ENCODE measurements at regions not wholly inside any gene's neighbourhood (a gene's known extent, or its start where the extent isn't known, plus 50 kb on each side); places are given as distances from the start of the nearest gene placed in this dataset.

DNA sequence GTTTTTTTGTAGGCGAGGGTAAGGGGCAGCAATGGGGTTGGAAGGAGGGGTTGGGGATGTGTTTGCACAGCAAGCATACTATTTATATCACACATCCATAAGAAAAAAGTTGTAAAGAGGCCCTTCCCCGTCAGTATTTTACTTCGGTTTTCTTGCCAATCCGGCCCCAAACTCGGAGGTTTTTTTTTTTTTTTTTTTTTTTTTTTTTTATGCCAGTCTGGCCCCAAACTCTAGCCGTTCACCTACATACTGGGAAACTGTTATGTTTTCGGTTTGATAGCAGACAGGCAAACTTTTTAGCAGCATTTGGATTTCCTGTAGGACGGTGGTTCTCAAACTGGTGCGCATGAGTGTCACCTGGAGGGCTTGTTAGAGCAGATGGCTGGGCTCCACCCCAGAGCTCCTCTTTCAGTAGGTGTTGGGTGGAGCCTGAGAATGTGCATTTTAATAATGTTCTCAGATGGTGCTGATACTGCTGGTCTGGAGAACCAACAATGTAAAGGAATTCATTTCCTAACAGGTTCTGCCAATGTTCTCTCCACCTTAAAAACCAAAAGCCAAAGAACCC lies 76.5 kb upstream of the ZBED5 start:
- H3K36me3 Mint-ChIP-seq (ENCODE audit: low read depth) = no peaks in the 10 kb centered on the region
- peak overlapping the region; percentile 65 for H3K4me3 Mint-ChIP-seq
- ATAC-seq (no peak), DNase-seq (no peak)
- ChIA-PET POLR2A (interaction anchor here (1.0 to 1.5 kb wide), 3 partner anchors 76 to 141 kb away, joined by 3 to 4 read pairs (median 4); partner anchors contain the start of gene EIF4G2), CTCF (interaction anchor here (0.5 to 3.3 kb wide), 42 partner anchors 8 to 1965 kb away, joined by 3 to 51 read pairs (median 4); partner anchors contain the start of gene EIF4G2)
- H3K9me3 Mint-ChIP-seq (ENCODE audit: low read depth) = no peaks in the 10 kb centered on the region
- peaks cover 24% of the 10 kb centered on the region for H3K27me3 Mint-ChIP-seq
- peaks cover 9% of the 10 kb centered on the region for H3K4me1 Mint-ChIP-seq
- intact Hi-C loops (cut with DNase I, micrococcal nuclease) = loop anchor here in 1 of 2 experiments (5.0 to 10.0 kb wide), 3 partner anchors 223 to 1350 kb away; partner anchors contain the start of gene GALNT18
- H3K27ac Mint-ChIP-seq = no peak overlapping the region

GRCh38 chr11:10933455-10934292 lies 75.8 kb upstream of the ZBED5 start:
- POLR2A ChIA-PET = interaction anchor here (0.6 to 1.5 kb wide), 4 partner anchors 75 to 141 kb away, joined by 3 to 4 read pairs (median 4); partner anchors contain the start of gene EIF4G2
- Mint-ChIP-seq H3K9me3 (ENCODE audit: low read depth) (no peaks in the 10 kb centered on the region), H3K4me3 (peak overlapping the region; percentile 65), H3K27ac (peak overlapping the region; percentile 16), H3K27me3 (peaks cover 27% of the 10 kb centered on the region), H3K36me3 (ENCODE audit: low read depth) (no peaks in the 10 kb centered on the region), H3K4me1 (peaks cover 9% of the 10 kb centered on the region)
- intact Hi-C loops (cut with DNase I, micrococcal nuclease) = loop anchor here (1.0 to 10.0 kb wide), 8 partner anchors 89 to 1351 kb away; partner anchors contain the start of gene GALNT18 (in 1 of the 2)
- CTCF ChIA-PET = interaction anchor here (0.5 to 3.3 kb wide), 41 partner anchors 9 to 1915 kb away, joined by 3 to 51 read pairs (median 4); partner anchors contain the start of gene EIF4G2
- ATAC-seq = peak; percentile 91
- peak; percentile 91 for DNase-seq

DNA sequence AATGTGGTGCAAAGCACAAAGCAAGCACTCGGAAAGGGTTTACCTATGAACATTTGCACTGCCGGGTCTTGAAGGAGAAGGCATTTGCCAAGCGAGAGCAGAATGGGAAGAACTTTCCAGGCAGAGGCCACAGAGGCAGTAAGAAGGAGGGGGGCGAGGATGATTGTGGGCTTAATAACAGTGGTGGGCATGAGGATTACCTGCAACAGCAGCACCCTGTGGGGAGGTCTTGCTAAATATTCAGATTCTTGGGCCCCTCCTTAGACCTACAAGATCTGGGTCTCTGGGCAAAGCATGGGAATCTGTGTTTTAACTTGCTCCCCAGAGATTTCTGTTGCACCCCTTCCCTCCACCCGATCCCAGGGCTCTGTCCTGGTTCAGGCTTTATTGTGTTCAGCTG lies 75.1 kb upstream of the ZBED5 start:
- DNase-seq = no peak
- H3K27ac Mint-ChIP-seq = no peak overlapping the region
- peaks cover 29% of the 10 kb centered on the region for H3K27me3 Mint-ChIP-seq
- no peaks in the 10 kb centered on the region for H3K36me3 Mint-ChIP-seq (ENCODE audit: low read depth)
- CTCF ChIA-PET = interaction anchor here (1.2 to 3.3 kb wide), 6 partner anchors 10 to 95 kb away, joined by 3 to 51 read pairs (median 4); no protein-coding TSS in a partner anchor
- ATAC-seq = no peak
- peaks cover 9% of the 10 kb centered on the region for H3K4me1 Mint-ChIP-seq
- POLR2A ChIA-PET = no interaction called here
- intact Hi-C loops (cut with DNase I, micrococcal nuclease) = loop anchor here (1.0 to 10.0 kb wide), 8 partner anchors 89 to 1352 kb away; partner anchors contain the start of gene GALNT18 (in 1 of the 2)
- no peak overlapping the region for H3K4me3 Mint-ChIP-seq
- H3K9me3 Mint-ChIP-seq (ENCODE audit: low read depth) = no peaks in the 10 kb centered on the region

- Mint-ChIP-seq H3K36me3 (ENCODE audit: low read depth) (no peaks in the 10 kb centered on the region), H3K4me3 (peak overlapping the region; percentile 69), H3K27ac (no peak overlapping the region), H3K27me3 (peaks cover 32% of the 10 kb centered on the region), H3K4me1 (peaks cover 9% of the 10 kb centered on the region), H3K9me3 (ENCODE audit: low read depth) (no peaks in the 10 kb centered on the region)
- ChIA-PET POLR2A (interaction anchor here (2.6 kb wide), 1 partner anchor 123 kb away, joined by 9 read pairs; the partner anchor contains the start of gene EIF4G2), CTCF (interaction anchor here (0.6 to 2.2 kb wide), 10 partner anchors 8 to 223 kb away, joined by 3 to 10 read pairs (median 4); no protein-coding TSS in a partner anchor)
- DNase-seq (no peak), ATAC-seq (no peak)
- intact Hi-C loops (cut with DNase I, micrococcal nuclease) = loop anchor here (1.0 to 10.0 kb wide), 9 partner anchors 33 to 1353 kb away; partner anchors contain the start of genes EIF4G2 (in 1 of the 2), GALNT18 (in 1 of the 2) and ZBED5 (in 1 of the 2)
Observed at GRCh38 chr11:10931761-10932670, 74.2 kb upstream of the ZBED5 start.

GRCh38 chr11:10930972-10931760 lies 73.3 kb upstream of the ZBED5 start:
- ChIA-PET POLR2A (interaction anchor here (0.6 to 2.6 kb wide), 3 partner anchors 122 to 135 kb away, joined by 3 to 9 read pairs (median 4); partner anchors contain the start of gene EIF4G2), CTCF (interaction anchor here (0.6 to 2.2 kb wide), 15 partner anchors 9 to 224 kb away, joined by 3 to 10 read pairs (median 4); no protein-coding TSS in a partner anchor)
- Mint-ChIP-seq H3K4me1 (peaks cover 9% of the 10 kb centered on the region), H3K36me3 (ENCODE audit: low read depth) (no peaks in the 10 kb centered on the region), H3K27ac (no peak overlapping the region), H3K27me3 (peaks cover 32% of the 10 kb centered on the region), H3K9me3 (ENCODE audit: low read depth) (no peaks in the 10 kb centered on the region), H3K4me3 (peak overlapping the region; percentile 69)
- DNase-seq (peak; percentile 54), ATAC-seq (peak; percentile 34)
- intact Hi-C loops (cut with DNase I, micrococcal nuclease) = loop anchor here in 1 of 2 experiments (1.0 to 10.0 kb wide), 6 partner anchors 32 to 1354 kb away; partner anchors contain the start of genes EIF4G2, GALNT18 and ZBED5

GRCh38 chr11:10930224-10930971 lies 72.5 kb upstream of the ZBED5 start:
- H3K36me3 Mint-ChIP-seq (ENCODE audit: low read depth) = no peaks in the 10 kb centered on the region
- peaks cover 32% of the 10 kb centered on the region for H3K27me3 Mint-ChIP-seq
- no peak overlapping the region for H3K27ac Mint-ChIP-seq
- intact Hi-C loops (cut with DNase I, micrococcal nuclease) = loop anchor here in 1 of 2 experiments (2.0 to 10.0 kb wide), 4 partner anchors 32 to 1354 kb away; partner anchors contain the start of gene GALNT18
- CTCF ChIA-PET = interaction anchor here (0.6 to 2.2 kb wide), 11 partner anchors 8 to 138 kb away, joined by 3 to 7 read pairs (median 4); no protein-coding TSS in a partner anchor
- ATAC-seq = no peak
- peak; percentile 41 for DNase-seq
- H3K9me3 Mint-ChIP-seq (ENCODE audit: low read depth) = no peaks in the 10 kb centered on the region
- peaks cover 9% of the 10 kb centered on the region for H3K4me1 Mint-ChIP-seq
- H3K4me3 Mint-ChIP-seq = peak overlapping the region; percentile 69
- POLR2A ChIA-PET = interaction anchor here (1.3 to 2.6 kb wide), 2 partner anchors 121 to 127 kb away, joined by 4 to 9 read pairs; partner anchors contain the start of gene EIF4G2

- peaks cover 20% of the 10 kb centered on the region for H3K27me3 Mint-ChIP-seq
- CTCF ChIA-PET = interaction anchor here (0.5 to 1.6 kb wide), 8 partner anchors 29 to 134 kb away, joined by 3 to 8 read pairs (median 3); partner anchors contain the start of gene EIF4G2
- no peaks in the 10 kb centered on the region for H3K9me3 Mint-ChIP-seq (ENCODE audit: low read depth)
Observed at GRCh38 chr11:10927538-10927937, 69.7 kb upstream of the ZBED5 start.

DNA sequence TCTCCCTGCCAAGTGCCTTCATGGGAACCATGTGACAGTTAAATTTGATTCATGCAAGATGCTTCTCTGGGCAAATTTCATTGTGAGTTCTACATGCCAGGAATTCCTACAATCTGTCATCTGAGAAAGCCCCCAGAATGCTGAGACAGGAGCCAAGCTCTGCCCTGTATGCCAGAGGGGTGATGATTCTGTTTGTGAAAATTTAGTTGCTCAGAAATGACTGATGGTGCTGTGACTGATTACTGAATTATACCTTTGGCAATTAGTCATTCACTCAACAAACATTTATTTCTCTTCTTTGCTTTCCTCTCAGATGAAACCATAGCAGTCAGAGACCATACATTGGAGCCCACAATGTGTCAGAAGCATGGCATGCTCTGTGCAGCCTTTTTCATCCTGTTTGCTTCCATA lies 69.0 kb upstream of the ZBED5 start:
- Mint-ChIP-seq H3K9me3 (ENCODE audit: low read depth) (no peaks in the 10 kb centered on the region), H3K4me3 (no peak overlapping the region), H3K4me1 (peaks cover 5% of the 10 kb centered on the region), H3K27me3 (peaks cover 17% of the 10 kb centered on the region), H3K27ac (no peak overlapping the region), H3K36me3 (ENCODE audit: low read depth) (no peaks in the 10 kb centered on the region)
- POLR2A ChIA-PET = interaction anchor here (0.9 kb wide), 1 partner anchor 118 kb away, joined by 4 read pairs; the partner anchor contains the start of gene EIF4G2
- CTCF ChIA-PET = interaction anchor here (1.0 to 1.6 kb wide), 4 partner anchors 8 to 118 kb away, joined by 3 to 6 read pairs (median 5); partner anchors contain the start of gene EIF4G2
- DNase-seq (no peak), ATAC-seq (peak; percentile 56)
- intact Hi-C loops (cut with DNase I, micrococcal nuclease) = no loop called here

More at GRCh38 chr11:10927538-10927937, 69.7 kb upstream of the ZBED5 start:
- DNase-seq (no peak), ATAC-seq (no peak)
- Mint-ChIP-seq H3K4me1 (peaks cover 5% of the 10 kb centered on the region), H3K36me3 (ENCODE audit: low read depth) (no peaks in the 10 kb centered on the region), H3K27ac (no peak overlapping the region), H3K4me3 (no peak overlapping the region)
- intact Hi-C loops (cut with DNase I, micrococcal nuclease) = no loop called here
- POLR2A ChIA-PET = interaction anchor here (0.9 kb wide), 1 partner anchor 119 kb away, joined by 4 read pairs; the partner anchor contains the start of gene EIF4G2
